Mammary epithelial cell (primary cell): ENCODE measurements at regions not wholly inside any gene's neighbourhood (a gene's known extent, or its start where the extent isn't known, plus 50 kb on each side); places are given as distances from the start of the nearest gene placed in this dataset.

ENCODE experiments used
- EZH2 ChIP-seq: IDR thresholded peaks from 2 replicates; pipeline ENCODE4 v1.6.1; 2012; ENCODE audit warnings: low read length, inconsistent platforms, borderline replicate concordance
- TF ChIP-seq, protein P1 (sequence below), 2 donors: IDR thresholded peaks in 1 of 2; conservative IDR thresholded peaks in 1 of 2; 2 replicates each; pipeline ENCODE4 v1.5.1; 2011 to 2012; ENCODE audit warnings: inconsistent platforms in 2 of 2, low read length in 2 of 2, mild to moderate bottlenecking in 2 of 2, control low read depth in 1 of 2, low read depth in 1 of 2; ENCODE audit not compliant: insufficient read depth in 1 of 2; ENCODE audit errors: extremely low read depth in 1 of 2

- TF ChIP-seq, protein P1, sequence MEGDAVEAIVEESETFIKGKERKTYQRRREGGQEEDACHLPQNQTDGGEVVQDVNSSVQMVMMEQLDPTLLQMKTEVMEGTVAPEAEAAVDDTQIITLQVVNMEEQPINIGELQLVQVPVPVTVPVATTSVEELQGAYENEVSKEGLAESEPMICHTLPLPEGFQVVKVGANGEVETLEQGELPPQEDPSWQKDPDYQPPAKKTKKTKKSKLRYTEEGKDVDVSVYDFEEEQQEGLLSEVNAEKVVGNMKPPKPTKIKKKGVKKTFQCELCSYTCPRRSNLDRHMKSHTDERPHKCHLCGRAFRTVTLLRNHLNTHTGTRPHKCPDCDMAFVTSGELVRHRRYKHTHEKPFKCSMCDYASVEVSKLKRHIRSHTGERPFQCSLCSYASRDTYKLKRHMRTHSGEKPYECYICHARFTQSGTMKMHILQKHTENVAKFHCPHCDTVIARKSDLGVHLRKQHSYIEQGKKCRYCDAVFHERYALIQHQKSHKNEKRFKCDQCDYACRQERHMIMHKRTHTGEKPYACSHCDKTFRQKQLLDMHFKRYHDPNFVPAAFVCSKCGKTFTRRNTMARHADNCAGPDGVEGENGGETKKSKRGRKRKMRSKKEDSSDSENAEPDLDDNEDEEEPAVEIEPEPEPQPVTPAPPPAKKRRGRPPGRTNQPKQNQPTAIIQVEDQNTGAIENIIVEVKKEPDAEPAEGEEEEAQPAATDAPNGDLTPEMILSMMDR (conservative IDR thresholded peaks at IDR 0.05 in 1 of 2, IDR thresholded peaks at IDR 0.05 in 1 of 2; ENCODE audit: extremely low read depth in 1 of 2, insufficient read depth in 1 of 2, low read depth in 1 of 2, low read length in 2 of 2), result no peak
- no peak for TF ChIP-seq EZH2
These were observed 326.6 kb upstream of the TPM1 start for GRCh38 chr15:62715946-62716345.
